ENCODE measurements at regions not wholly inside any gene's neighbourhood (a gene's known extent, or its start where the extent isn't known, plus 50 kb on each side); places are given as distances from the start of the nearest gene placed in this dataset.
"Not testable (repeated sequence)": the region's sequence is repeated elsewhere in the genome, so short reads cannot be mapped to it uniquely, and the experiment has no call there.

GRCh38 chr7:66542528-66543269 lies 86.0 kb upstream of the KCTD7 start:
- DNase-seq = no peak

- no peak for DNase-seq
Measured at GRCh38 chr7:66549466-66549865, 79.2 kb upstream of the KCTD7 start.

GRCh38 chr7:66553001-66553400 lies 75.7 kb upstream of the KCTD7 start:
- no peak for DNase-seq

- DNase-seq = not testable (repeated sequence)
Measured at GRCh38 chr7:66553675-66554074, 75.0 kb upstream of the KCTD7 start.

GRCh38 chr7:66554291-66554690 lies 74.4 kb upstream of the KCTD7 start:
- DNase-seq = not testable (repeated sequence)

DNA sequence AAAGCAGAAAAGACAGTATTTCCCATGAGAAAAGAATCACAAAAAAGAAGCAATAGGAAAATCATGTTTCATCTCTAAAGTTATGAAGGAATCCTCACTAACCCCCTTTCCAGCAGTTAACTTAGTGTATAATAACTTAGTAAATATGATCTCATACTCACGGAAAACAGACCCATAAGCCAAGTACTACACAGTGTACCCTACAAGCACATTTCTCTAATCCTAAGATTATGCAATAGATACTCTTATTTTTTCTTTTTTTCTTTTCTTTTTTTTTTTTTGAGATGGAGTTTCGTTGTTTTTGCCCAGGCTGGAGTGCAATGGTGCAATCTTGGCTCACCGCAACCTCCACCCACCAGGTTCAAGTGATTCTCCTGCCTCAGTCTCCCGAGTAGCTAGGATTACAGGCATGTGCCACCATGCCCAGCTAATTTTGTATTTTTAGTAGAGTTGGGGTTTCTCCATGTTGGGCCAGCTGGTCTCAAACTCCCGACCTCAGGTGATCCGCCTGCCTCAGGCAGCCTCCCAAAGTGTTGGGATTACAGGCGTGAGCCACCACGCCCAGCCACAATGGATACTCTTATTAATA lies 73.7 kb upstream of the KCTD7 start:
- DNase-seq = not testable (repeated sequence)

GRCh38 chr7:66556177-66556548 lies 72.5 kb upstream of the KCTD7 start:
- no peak for DNase-seq

DNA sequence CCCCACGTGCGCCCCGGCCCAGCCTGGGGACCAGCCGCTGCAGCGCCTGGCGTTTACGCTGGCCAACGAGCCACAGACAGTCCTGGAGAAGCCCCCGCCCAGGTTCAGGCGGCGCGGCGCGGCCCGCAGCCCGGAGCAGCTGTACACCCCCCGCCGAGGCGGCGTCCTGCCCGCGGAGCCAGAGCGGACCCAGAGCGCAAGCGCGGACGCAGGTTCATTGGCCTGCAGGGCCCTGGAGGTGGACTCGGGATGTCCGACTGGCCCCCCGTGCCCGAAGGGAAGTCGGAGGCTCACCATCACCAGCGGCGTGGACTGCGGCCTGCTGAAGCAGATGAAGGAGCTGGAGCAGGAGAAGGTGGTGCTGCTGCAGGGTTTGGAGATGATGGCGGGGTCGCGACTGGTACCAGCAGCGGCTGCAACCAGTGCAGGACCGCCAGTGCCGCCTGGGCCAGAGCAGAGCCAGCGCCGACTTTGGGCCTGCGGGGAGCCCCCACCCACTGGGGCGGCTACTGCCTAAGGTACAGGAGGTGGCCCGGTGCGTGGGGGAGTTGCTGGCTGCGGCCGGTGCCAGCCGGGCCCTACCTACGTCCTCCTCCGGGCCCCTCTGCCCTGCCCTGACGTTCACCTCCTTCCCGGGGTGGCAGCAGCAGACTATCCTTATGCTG lies 72.0 kb upstream of the KCTD7 start:
- no peak for DNase-seq

- DNase-seq = peak; percentile 71
Measured at GRCh38 chr7:66557214-66558200, 71.2 kb upstream of the KCTD7 start.

DNA sequence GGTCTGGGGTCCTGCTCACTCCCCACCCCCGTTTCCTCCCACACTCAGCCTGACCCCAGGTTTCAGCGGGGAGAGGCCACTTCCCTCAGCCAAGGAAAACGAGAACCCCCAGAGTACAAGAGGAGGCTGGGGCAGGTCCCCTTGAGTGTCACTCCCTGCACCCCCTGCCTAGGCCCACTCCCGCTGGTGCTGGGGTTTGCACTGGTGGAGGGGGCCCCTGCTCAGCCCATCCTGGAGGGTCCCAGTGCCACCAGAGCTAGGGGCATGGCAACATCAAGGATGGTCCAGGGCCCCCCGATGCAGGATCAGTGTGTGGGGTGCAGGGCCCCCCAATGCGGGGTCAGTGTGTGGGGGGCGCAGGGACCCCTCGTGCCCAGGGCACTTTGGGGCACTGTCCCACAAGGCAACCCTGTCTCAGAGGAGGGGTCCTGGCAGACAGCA lies 70.5 kb upstream of the KCTD7 start:
- no peak for DNase-seq

DNA sequence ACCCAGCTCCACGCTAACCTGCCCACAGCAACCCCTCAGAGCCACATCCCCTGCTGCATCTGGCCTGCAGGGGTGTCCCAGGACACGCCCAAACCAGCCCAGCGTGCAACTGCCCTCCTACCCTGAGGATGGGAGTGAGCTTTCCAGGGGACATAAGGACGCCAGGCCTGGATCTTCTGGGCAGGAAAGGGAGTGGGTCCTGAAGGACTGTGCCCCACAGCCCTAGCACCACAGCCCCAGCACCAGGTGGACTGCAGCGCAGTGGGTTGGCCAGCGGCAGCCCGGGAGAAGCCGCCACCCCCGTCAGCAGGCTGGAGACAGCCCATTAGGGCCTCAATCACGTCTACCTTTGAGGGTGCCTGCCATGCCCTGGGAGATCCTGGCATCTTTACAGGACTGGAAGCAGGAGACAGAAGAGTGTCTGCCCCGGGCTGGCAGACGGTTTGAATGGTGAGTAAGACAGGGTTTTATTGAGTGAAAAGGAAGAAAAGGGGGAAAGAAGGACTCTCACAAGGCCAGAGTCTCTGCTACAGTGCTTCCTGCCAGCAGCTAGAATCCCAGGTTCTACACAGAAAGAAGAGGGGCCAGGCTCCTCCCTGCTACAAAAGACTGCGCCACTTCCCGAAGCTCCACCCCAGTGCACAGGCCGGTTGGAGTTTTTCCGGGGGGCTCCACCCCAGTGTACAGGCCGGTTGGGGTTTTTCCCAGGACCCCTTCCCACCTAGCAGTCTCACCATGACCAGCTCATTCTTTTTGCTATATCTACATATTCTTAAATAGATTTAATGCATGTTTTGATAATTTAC lies 69.8 kb upstream of the KCTD7 start:
- DNase-seq = no peak

- no peak for DNase-seq
Measured at GRCh38 chr7:66564045-66564444, 64.6 kb upstream of the KCTD7 start.

DNA sequence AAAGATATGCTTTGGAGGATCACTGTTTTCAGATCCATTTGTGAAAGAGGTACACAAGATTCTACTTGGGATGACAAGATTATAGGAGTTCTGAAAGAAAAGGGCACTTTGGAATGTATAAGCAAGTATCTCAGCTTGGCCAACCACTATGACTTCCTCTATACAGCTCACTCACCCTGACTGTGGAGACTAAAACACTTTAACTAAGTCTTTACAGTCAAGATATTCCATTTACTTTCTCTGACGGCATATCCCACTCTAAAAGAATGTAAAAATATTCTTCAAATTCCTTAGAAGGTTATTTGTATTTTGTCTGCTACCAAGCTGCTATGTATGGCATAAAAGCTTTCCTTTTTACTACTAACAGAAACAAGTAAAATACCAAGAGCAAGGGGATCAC lies 58.5 kb upstream of the KCTD7 start:
- not testable (repeated sequence) for DNase-seq

GRCh38 chr7:66571568-66571967 lies 57.1 kb upstream of the KCTD7 start:
- DNase-seq = no peak

DNA sequence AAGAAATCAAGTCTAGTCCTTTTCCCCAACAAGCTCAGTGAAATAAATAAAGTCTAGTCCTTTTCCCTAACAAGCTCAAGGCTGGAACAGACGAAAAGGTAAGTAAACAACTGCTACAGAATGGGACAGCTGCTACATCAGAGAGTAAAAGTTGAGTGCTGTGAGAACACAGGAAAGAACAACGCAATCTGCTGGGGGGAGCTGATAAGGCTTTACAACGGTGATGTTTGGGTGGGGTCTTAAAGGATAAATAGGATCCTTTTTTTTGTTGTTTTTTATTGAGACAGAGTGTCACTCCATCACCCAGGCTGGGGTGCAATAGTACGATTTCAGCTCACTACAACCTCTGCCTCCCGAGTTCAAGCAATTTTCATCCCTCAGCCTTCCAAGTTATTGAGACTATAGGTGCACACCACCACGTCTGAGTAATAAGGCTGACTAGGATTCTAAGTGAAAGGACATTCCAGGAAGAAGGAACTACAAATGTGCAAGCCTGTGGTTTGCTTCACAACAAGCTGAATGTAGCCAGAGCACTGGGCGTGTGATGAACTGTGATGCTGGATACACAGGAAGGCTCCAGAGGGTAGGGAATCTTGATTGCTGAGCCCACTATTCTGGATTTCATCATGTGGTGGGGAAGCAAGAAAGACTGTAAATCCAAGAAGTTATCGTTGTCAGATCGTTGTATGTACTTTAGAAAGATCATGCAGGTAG lies 54.7 kb upstream of the KCTD7 start:
- DNase-seq = not testable (repeated sequence)

DNA sequence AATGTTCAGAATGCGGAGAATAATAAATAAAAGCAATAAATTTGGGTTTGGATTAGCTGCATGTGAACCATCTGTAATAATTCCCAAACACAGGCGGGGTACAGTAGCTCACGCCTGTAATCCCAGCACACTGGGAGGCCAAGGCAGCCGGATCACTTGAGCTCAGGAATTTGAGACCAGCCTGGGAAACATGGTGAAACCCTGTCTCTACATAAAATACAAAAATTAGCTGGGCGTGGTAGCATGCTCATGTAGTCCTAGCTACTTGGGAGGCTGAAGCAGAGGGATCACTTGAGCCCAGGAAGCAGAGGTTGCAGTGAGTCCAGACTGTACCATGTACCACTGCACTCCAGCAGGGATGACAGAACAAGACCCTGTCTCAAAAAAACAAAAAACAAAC lies 53.9 kb upstream of the KCTD7 start:
- DNase-seq = not testable (repeated sequence)

GRCh38 chr7:66575398-66575797 lies 53.3 kb upstream of the KCTD7 start:
- DNase-seq = no peak

DNA sequence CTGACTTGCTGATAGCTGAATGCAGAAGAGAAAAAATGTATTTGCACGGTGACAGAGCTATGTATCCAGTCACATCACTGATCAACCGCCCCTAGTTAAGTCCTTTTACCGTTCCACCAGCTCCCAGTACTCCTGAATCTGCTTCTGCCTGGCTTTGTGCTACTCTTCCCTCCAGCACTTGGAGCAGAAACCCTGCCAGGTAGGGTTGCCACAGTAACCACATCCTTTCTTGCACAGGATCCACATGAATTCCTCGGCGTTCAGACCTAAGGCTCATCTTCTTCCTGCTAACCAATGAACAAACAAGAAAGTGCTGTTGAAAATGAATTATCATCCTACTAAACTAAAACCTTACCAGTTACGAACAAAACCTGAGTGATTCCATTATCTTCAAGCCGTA lies 52.0 kb upstream of the KCTD7 start:
- no peak for DNase-seq
